Thymus (tissue), 11 donors: ENCODE measurements at regions not wholly inside any gene's neighbourhood (a gene's known extent, or its start where the extent isn't known, plus 50 kb on each side); places are given as distances from the start of the nearest gene placed in this dataset.

Source experiments
- DNase-seq, 9 donors: peaks; one replicate each; pipeline ENCODE4 v3.0.0-alpha.2; 2013; ENCODE audit warnings: low spot score in 9 of 9, low read depth in 6 of 9, missing footprints in 1 of 9
- H3K27ac ChIP-seq, 2 donors: one replicate each; pipeline ENCODE4 v1.5.1; 2013; ENCODE audit warnings: control low read depth in 1 of 2, low read depth in 1 of 2, low read length in 1 of 2, mild to moderate bottlenecking in 1 of 2, moderate library complexity in 1 of 2
- H3K27me3 ChIP-seq, 2 donors: one replicate each; pipeline ENCODE4 v1.5.1; 2013; ENCODE audit warnings: low read length in 1 of 2; ENCODE audit not compliant: control insufficient read depth in 2 of 2, insufficient read depth in 1 of 2
- H3K36me3 ChIP-seq, 2 donors: one replicate each; pipeline ENCODE4 v1.5.1; 2013; ENCODE audit warnings: low read length in 1 of 2, mild to moderate bottlenecking in 1 of 2, moderate library complexity in 1 of 2; ENCODE audit not compliant: control insufficient read depth in 2 of 2, insufficient read depth in 2 of 2
- H3K4me1 ChIP-seq, 2 donors: one replicate each; pipeline ENCODE4 v1.5.1; 2013; ENCODE audit warnings: low read length in 2 of 2; ENCODE audit not compliant: control insufficient read depth in 2 of 2, insufficient read depth in 2 of 2
- H3K4me3 ChIP-seq, 2 donors: one replicate each; pipeline ENCODE4 v1.5.1; 2013; ENCODE audit warnings: low read length in 2 of 2, control low read depth in 1 of 2, mild to moderate bottlenecking in 1 of 2
- H3K9me3 ChIP-seq, 2 donors: one replicate each; pipeline ENCODE4 v1.5.1; 2013; ENCODE audit warnings: low read length in 1 of 2, mild to moderate bottlenecking in 1 of 2; ENCODE audit not compliant: control insufficient read depth in 2 of 2, insufficient read depth in 1 of 2
- WGBS: extraction: QIAGEN DNeasy Blood & Tissue Kit; methylation state at CpG from one replicate; pipeline ENCODE4 v1.1.7; 2013; 5-methylcytosine and 5-hydroxymethylcytosine counted together
- donor health status: healthy.

DNA sequence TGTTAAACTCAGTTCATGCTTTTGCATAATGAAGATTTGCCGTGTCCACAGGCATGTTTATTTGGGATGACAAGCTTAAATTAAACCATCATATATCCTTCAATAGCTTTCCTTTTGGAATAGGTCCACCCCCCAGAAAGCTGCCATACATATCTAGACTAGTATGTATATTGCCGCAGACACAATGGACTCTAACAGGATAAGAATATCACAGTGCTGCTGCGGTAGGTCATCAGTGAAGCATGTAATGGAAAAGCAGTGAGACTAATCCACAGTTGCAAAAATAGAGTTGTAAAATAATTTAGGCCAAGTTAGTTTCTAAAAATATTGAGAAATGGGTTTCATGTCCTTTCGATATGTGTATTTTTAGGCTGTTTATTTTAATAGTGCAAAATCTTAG is 819.9 kb upstream of the DPPA4 start:
- H3K27ac ChIP-seq, result no peak overlapping the region
- WGBS, result 95% methylated on average over 4 of the region's 4 CpGs
- no peak overlapping the region for H3K4me3 ChIP-seq
- H3K9me3 ChIP-seq, result no peaks in the 10 kb centered on the region
- no peaks in the 10 kb centered on the region for H3K36me3 ChIP-seq
- H3K4me1 ChIP-seq, result no peaks in the 10 kb centered on the region
- DNase-seq, result no peak
- no peaks in the 10 kb centered on the region for H3K27me3 ChIP-seq

DNA sequence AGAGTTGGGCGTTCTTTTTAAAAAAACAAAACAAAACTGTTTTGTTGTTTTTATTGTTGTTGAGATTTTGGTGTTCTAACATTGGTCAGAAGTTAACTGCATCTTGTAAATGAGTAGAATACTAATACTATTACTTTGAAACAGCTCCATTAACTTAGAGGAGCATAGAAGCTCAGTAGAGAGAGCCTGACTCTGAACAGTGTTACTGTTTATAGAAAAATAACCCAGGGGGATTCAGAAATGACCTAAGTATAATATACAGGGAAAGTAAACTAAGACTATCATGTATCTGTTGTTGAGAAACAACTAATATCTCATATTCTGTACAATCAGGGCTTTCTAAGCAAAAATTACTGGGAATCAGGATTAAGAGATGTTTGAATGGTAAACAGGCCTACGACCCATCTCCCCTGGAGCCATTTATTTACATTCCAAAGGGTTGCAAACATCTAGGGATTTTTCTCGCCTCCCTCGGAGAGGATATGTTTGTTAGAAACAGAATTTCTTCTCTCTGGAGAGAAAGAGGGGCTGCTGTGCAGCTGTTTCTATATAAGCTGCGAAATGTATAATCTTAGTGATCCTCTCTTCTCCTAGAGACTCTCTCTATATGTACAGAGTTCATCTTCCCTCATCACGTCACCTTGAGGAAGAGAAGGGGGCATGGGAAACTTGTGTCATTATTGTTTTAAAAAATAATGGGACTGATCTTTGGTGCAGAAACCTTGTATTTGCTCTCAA is 827.5 kb upstream of the DPPA4 start:
- no peak overlapping the region for H3K27ac ChIP-seq
- H3K36me3 ChIP-seq, result no peaks in the 10 kb centered on the region
- no peaks in the 10 kb centered on the region for H3K4me1 ChIP-seq
- no peaks in the 10 kb centered on the region for H3K9me3 ChIP-seq
- 77% methylated on average over 6 of the region's 6 CpGs for WGBS
- DNase-seq, result no peak
- H3K4me3 ChIP-seq, result no peak overlapping the region
- H3K27me3 ChIP-seq, result no peaks in the 10 kb centered on the region

DNA sequence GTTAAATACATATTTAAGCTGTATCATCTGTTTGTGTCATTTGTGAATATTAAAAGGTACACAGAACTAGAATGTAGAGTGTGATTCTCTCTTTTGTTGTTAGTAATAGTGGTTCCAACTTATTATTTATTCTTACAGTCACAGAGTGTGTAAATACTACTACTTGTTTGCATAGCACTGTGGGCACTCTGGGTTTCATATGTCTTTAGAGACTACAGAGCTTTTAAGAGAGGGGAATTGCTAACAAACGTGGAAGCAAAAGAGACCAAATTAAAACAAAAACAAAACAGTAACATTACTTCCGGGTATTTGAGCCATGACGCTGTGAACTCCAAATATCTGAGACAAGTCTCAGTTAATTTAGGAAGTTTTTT is 828.0 kb upstream of the DPPA4 start:
- DNase-seq, result no peak
- no peak overlapping the region for H3K4me3 ChIP-seq
- 44% methylated on average over 3 of the region's 3 CpGs for WGBS

DNA sequence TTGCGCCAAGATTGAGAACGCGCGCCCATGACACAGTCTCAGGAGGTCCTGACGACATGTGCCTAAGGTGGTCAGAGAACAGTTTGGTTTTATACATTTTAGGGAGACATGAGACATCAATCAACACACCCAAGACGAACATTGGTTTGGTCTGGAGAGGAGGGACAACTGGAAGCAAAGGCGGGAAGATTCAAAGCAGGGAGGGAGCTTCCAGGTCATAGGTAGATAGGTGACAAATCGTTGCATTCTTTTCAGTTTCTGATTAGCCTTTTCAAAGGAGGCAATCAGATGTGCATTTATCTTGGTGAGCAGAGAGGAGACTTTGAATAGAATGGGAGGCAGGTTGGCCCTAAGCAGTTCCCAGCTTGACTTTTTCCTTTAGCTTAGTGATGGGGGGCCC is 828.4 kb upstream of the DPPA4 start:
- Histone ChIP-seq H3K4me3 (no peak overlapping the region), H3K4me1 (no peaks in the 10 kb centered on the region)

More for the DNA sequence above, 828.0 kb upstream of the DPPA4 start:
- Histone ChIP-seq H3K4me1 (no peaks in the 10 kb centered on the region), H3K27ac (no peak overlapping the region), H3K36me3 (no peaks in the 10 kb centered on the region), H3K27me3 (no peaks in the 10 kb centered on the region), H3K9me3 (no peaks in the 10 kb centered on the region)

DNA sequence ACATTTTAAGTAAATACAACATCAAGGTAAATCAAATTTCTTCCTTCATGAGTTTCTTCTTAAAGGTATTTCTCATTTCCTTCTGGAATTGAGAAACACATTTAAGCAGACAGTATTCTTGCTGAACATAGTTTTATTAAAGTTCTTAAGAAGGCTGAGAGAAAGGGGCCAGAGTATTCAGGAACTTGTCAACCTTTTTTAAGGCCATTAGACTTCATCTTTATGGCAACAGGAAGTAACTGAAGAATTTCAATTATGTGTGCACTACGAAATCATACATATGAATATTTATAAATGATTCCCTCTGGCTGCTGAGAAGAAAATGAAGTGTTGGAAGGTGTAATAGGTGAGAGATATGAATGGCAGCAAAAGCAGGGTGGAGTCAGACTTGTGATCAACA is 829.4 kb upstream of the DPPA4 start:
- H3K36me3 ChIP-seq, result no peaks in the 10 kb centered on the region
- no peak for DNase-seq
- no peak overlapping the region for H3K4me3 ChIP-seq
- no peaks in the 10 kb centered on the region for H3K4me1 ChIP-seq
- H3K27ac ChIP-seq, result no peak overlapping the region
- WGBS, result 28% methylated on average over 1 of the region's 1 CpG
- no peaks in the 10 kb centered on the region for H3K9me3 ChIP-seq
- no peaks in the 10 kb centered on the region for H3K27me3 ChIP-seq

More for the DNA sequence above, 828.4 kb upstream of the DPPA4 start:
- Histone ChIP-seq H3K9me3 (no peaks in the 10 kb centered on the region), H3K27me3 (no peaks in the 10 kb centered on the region), H3K36me3 (no peaks in the 10 kb centered on the region), H3K27ac (no peak overlapping the region)
- WGBS, result 67% methylated on average over 8 of the region's 8 CpGs
- DNase-seq, result no peak

DNA sequence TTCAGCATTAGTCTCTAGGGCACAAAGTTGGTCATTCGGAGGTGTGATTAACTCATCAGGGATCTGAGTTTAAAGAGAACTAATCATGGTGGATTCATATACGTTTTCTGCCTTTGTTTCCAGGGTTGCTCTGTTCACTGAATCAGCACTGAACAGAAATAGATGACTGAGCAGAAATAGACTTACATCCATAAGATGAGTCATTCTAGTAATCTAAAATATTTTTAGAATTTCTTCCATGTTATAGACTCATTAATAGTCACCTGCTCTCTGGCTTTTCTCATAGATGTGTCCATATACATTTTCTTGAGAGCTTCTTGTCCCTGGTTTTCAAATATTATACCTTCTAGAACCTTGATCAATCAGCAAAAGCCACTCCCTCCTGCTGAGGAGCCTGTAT is 837.6 kb upstream of the DPPA4 start:
- H3K4me1 ChIP-seq, result no peaks in the 10 kb centered on the region
- no peak overlapping the region for H3K4me3 ChIP-seq
- WGBS, result 88% methylated on average over 2 of the region's 2 CpGs
- no peaks in the 10 kb centered on the region for H3K9me3 ChIP-seq
- H3K36me3 ChIP-seq, result no peaks in the 10 kb centered on the region
- DNase-seq, result no peak
- H3K27me3 ChIP-seq, result no peaks in the 10 kb centered on the region
- no peak overlapping the region for H3K27ac ChIP-seq

DNA sequence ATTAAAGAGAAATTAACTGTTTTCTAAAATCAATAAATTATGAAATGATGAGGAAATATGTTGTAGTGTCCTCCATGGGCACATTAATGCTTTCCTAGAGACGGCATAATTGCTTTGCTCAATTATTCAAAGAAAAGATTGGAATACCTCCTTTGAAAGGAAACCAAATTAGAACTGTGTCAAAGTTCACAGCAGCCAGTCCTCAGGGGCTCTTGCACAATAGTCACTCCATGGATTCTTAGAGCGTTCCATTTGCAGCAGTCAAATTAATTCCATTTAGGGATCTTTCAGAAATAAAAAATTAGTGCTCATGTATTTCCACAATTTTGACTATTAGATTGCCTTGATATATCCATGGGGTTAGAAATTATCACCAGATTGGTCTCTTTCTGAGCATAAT is 841.6 kb upstream of the DPPA4 start:
- no peaks in the 10 kb centered on the region for H3K27me3 ChIP-seq
- H3K27ac ChIP-seq, result no peak overlapping the region
- H3K4me3 ChIP-seq, result no peak overlapping the region
- H3K4me1 ChIP-seq, result no peaks in the 10 kb centered on the region
- no peak for DNase-seq
- H3K9me3 ChIP-seq, result no peaks in the 10 kb centered on the region
- WGBS, result 95% methylated on average over 2 of the region's 2 CpGs
- no peaks in the 10 kb centered on the region for H3K36me3 ChIP-seq

DNA sequence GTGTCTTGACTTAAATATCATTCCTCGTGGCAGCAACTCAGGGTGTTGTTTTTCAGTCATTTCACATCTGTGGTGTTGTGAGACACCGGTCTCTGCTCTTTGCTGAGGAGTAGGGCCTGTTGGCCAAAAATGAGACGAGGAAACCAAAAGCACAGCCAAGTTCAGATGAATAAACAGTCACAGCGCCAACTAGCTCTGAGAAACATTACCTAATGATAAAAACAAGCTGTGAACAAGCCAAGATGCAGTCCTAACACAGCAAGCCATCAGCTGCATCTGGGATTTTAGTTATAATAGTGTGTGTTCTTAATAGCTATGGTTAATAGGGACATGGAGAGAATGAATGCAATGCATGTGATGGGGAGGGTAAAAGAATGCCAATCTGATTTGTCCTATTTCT is 843.4 kb upstream of the DPPA4 start:
- no peaks in the 10 kb centered on the region for H3K9me3 ChIP-seq
- H3K36me3 ChIP-seq, result no peaks in the 10 kb centered on the region
- DNase-seq, result no peak
- WGBS, result 84% methylated on average over 4 of the region's 4 CpGs
- H3K27me3 ChIP-seq, result no peaks in the 10 kb centered on the region
- H3K4me1 ChIP-seq, result no peaks in the 10 kb centered on the region
- H3K4me3 ChIP-seq, result no peak overlapping the region
- H3K27ac ChIP-seq, result no peak overlapping the region

DNA sequence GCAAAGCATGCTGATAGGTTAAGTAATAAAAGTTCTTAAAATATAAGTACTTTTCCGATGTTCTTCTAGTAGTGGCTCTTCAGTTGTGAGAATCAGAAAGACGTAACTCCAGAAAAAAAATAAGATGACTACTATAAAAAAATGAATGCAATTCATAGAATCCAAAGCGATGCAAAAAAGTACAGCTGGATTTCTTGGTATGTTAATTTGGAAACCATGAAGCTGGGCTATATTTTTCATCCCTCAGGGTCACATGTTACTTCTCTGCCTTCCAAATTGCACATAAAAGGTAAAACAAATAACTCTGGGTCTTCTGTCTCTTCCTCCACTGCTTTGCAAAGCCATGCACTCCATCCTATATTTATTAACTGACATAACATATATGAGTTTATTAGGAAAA is 843.9 kb upstream of the DPPA4 start:
- no peak overlapping the region for H3K27ac ChIP-seq
- no peaks in the 10 kb centered on the region for H3K4me1 ChIP-seq
- WGBS, result 94% methylated on average over 3 of the region's 3 CpGs
- no peak overlapping the region for H3K4me3 ChIP-seq
- no peaks in the 10 kb centered on the region for H3K36me3 ChIP-seq
- no peaks in the 10 kb centered on the region for H3K9me3 ChIP-seq
- no peaks in the 10 kb centered on the region for H3K27me3 ChIP-seq
- no peak for DNase-seq
